NT2/D1 (cell line): ENCODE measurements at regions not wholly inside any gene's neighbourhood (a gene's known extent, or its start where the extent isn't known, plus 50 kb on each side); places are given as distances from the start of the nearest gene placed in this dataset.

Source experiments
- DNase-seq: peaks from one replicate; pipeline ENCODE4 v3.0.0-alpha.2; 2011; ENCODE audit warnings: low read depth, low spot score
- H3K27me3 ChIP-seq: 2 replicates; pipeline ENCODE4 v1.6.0; 2011; ENCODE audit warnings: mild to moderate bottlenecking; ENCODE audit not compliant: insufficient read length, insufficient read depth
- H3K36me3 ChIP-seq: 2 replicates; pipeline ENCODE4 v1.6.1; 2011; ENCODE audit warnings: mild to moderate bottlenecking, low read length, mixed read lengths; ENCODE audit not compliant: insufficient read depth, insufficient read length
- H3K4me1 ChIP-seq: 2 replicates; pipeline ENCODE4 v1.5.1; 2011; ENCODE audit not compliant: insufficient read depth, insufficient read length
- H3K4me3 ChIP-seq: 2 replicates; pipeline ENCODE4 v1.5.1; 2011; ENCODE audit warnings: low read depth; ENCODE audit not compliant: insufficient read length
- H3K9ac ChIP-seq: 2 replicates; pipeline ENCODE4 v1.6.0; 2011; ENCODE audit warnings: low read depth; ENCODE audit not compliant: insufficient read length
- H3K9me3 ChIP-seq: 2 replicates; pipeline ENCODE4 v1.5.1; 2011; ENCODE audit warnings: mild to moderate bottlenecking, low read length; ENCODE audit not compliant: insufficient read depth
- SUZ12 ChIP-seq: IDR thresholded peaks from 2 replicates; pipeline ENCODE4 v1.6.1; 2011; ENCODE audit not compliant: insufficient read length, insufficient read depth; ENCODE audit errors: extremely low read depth
- YY1 ChIP-seq: IDR thresholded peaks from 2 replicates; pipeline ENCODE4 v1.6.1; 2011; ENCODE audit not compliant: insufficient read length, insufficient read depth
- ZNF274 ChIP-seq: IDR thresholded peaks from 2 replicates; pipeline ENCODE4 v1.6.1; 2011; ENCODE audit warnings: mild to moderate bottlenecking, low read depth, low read length

GRCh38 chr1:106678279-106679050 lies 378.0 kb upstream of the PRMT6 start:
- Histone ChIP-seq H3K9ac (no peak overlapping the region), H3K27me3 (no peaks in the 10 kb centered on the region), H3K4me3 (no peak overlapping the region), H3K36me3 (no peaks in the 10 kb centered on the region), H3K4me1 (no peaks in the 10 kb centered on the region), H3K9me3 (no peaks in the 10 kb centered on the region)
- no peak for DNase-seq
- TF ChIP-seq SUZ12 (no peak), YY1 (no peak), ZNF274 (no peak)

- no peak for DNase-seq
- H3K4me1 ChIP-seq = no peaks in the 10 kb centered on the region
- H3K9ac ChIP-seq = no peak overlapping the region
Observed at GRCh38 chr1:106680216-106680615, 376.3 kb upstream of the PRMT6 start.

DNA sequence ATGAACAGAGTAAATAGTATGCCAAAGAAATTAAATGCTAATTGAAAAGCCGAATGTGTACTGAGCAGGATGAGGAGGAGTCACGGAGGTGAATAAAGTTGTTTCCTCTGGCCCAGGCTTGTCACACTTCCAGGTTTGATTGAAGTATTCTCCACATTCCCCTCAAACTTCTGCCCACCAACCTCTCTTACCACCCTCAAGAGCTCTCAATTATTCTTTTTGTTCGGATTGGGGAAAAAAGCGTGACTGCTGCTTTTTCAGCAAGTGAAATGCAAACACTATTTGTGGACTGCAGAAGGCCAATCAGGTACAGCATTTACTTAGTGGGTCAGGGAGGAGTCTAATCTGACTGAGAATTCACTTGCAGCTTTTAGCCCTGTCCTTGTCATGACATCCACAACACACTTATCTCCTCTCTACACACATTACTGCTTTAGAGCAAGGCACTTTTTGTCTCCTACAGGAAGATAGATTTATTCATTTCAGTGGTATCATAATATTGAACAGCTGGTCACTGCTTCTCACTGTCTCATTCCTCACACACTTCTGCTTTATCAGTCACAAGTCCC lies 375.6 kb upstream of the PRMT6 start:
- TF ChIP-seq ZNF274 (no peak), SUZ12 (no peak), YY1 (no peak)
- Histone ChIP-seq H3K9me3 (no peaks in the 10 kb centered on the region), H3K9ac (no peak overlapping the region)

More at GRCh38 chr1:106680216-106680615, 376.3 kb upstream of the PRMT6 start:
- Histone ChIP-seq H3K36me3 (no peaks in the 10 kb centered on the region), H3K9me3 (no peaks in the 10 kb centered on the region), H3K4me3 (no peak overlapping the region), H3K27me3 (no peaks in the 10 kb centered on the region)
- TF ChIP-seq SUZ12 (no peak), ZNF274 (no peak), YY1 (no peak)

GRCh38 chr1:106681939-106682522 lies 374.4 kb upstream of the PRMT6 start:
- peak; percentile 13 for DNase-seq

More for the DNA sequence above, 375.6 kb upstream of the PRMT6 start:
- Histone ChIP-seq H3K27me3 (no peaks in the 10 kb centered on the region), H3K4me1 (no peaks in the 10 kb centered on the region), H3K36me3 (no peaks in the 10 kb centered on the region), H3K4me3 (no peak overlapping the region)
- no peak for DNase-seq

DNA sequence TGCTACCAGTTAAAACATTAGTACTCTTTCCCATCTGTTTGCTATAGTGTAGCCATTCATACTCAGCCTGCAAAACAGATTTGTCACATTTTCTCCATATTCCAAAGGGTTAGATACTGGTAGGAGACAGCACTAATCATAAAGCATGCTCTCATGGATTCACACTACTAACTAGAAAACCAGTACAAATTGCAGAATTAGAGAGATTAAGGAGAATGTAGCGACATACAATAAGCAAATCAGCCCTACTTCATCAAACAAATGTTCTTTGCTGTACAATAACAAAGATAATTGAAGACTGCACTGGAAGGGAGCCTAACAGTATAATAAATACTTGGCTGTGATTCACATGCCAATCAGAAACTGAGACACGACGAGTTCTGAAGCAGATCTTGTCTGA lies 368.0 kb upstream of the PRMT6 start:
- Histone ChIP-seq H3K27me3 (no peaks in the 10 kb centered on the region), H3K36me3 (no peaks in the 10 kb centered on the region), H3K4me1 (no peaks in the 10 kb centered on the region), H3K9ac (no peak overlapping the region), H3K9me3 (no peaks in the 10 kb centered on the region), H3K4me3 (no peak overlapping the region)
- no peak for DNase-seq
- TF ChIP-seq SUZ12 = no peak
- no peak for TF ChIP-seq YY1
- TF ChIP-seq ZNF274 = no peak

More at GRCh38 chr1:106681939-106682522, 374.4 kb upstream of the PRMT6 start:
- no peak overlapping the region for H3K4me3 ChIP-seq
- no peaks in the 10 kb centered on the region for H3K4me1 ChIP-seq
- TF ChIP-seq ZNF274 (no peak), SUZ12 (no peak), YY1 (no peak)
- H3K36me3 ChIP-seq = no peaks in the 10 kb centered on the region
- H3K27me3 ChIP-seq = no peaks in the 10 kb centered on the region
- no peak overlapping the region for H3K9ac ChIP-seq
- no peaks in the 10 kb centered on the region for H3K9me3 ChIP-seq

DNA sequence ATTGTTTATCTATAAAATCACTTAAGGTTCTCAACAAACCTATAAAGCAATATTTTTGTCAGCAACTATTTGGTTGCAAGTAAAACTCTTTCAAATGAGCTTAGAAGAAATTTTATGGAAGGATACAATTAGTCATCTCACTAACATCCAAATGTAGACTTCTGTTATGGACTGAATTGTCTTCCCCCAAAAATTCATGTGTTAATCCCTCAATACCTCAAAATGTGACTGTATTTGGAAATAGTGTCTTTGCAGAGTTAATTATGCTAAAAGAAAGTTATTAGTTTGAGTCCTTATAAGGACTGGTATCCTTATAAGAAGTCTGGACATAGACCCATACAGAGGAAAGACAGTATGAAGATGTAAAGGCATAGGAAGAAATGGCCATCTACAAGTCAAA lies 357.8 kb upstream of the PRMT6 start:
- Histone ChIP-seq H3K9ac (no peak overlapping the region), H3K4me3 (no peak overlapping the region), H3K9me3 (no peaks in the 10 kb centered on the region), H3K4me1 (no peaks in the 10 kb centered on the region), H3K36me3 (no peaks in the 10 kb centered on the region), H3K27me3 (no peaks in the 10 kb centered on the region)
- DNase-seq = no peak
- no peak for TF ChIP-seq SUZ12
- TF ChIP-seq ZNF274 = no peak
- no peak for TF ChIP-seq YY1

DNA sequence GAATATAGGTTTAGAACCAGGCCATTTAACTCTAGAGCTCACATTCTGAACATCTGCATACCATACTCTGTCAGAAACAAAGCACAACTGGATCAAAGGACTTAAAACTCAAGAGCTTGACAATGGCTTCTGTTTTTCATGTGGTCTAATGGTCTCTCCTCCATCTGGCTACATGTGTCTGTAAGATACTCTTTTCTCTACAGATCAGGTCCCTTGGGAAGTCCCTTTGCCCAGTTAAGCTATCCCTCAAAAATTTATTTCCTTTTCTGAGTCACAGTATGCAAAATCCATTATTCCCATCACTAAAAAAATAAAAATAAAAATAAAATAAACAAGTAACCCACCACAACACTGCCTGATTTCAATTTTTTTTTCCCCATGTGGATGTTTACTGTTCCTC lies 357.0 kb upstream of the PRMT6 start:
- DNase-seq = no peak
- TF ChIP-seq ZNF274 (no peak), SUZ12 (no peak), YY1 (no peak)
- Histone ChIP-seq H3K27me3 (no peaks in the 10 kb centered on the region), H3K36me3 (no peaks in the 10 kb centered on the region), H3K4me1 (no peaks in the 10 kb centered on the region), H3K4me3 (no peak overlapping the region), H3K9me3 (no peaks in the 10 kb centered on the region), H3K9ac (no peak overlapping the region)
